Keratinocyte (primary cell): ENCODE measurements at regions not wholly inside any gene's neighbourhood (a gene's known extent, or its start where the extent isn't known, plus 50 kb on each side); places are given as distances from the start of the nearest gene placed in this dataset.

Experiments
- DNase-seq: peaks from one replicate; pipeline ENCODE4 v3.0.0-alpha.2; 2011; ENCODE audit warnings: low read depth, missing footprints, low spot score
- FAIRE-seq: peaks from 2 replicates; lab custom pipeline; 2011; peaks lifted over from hg19 to GRCh38; lab: Jason Lieb, UNC
- H2AFZ ChIP-seq: 2 replicates; pipeline ENCODE4 v1.6.0; 2012; ENCODE audit warnings: low read length, control low read depth, inconsistent platforms; ENCODE audit not compliant: control insufficient read depth
- H3K27ac ChIP-seq: 2 replicates; pipeline ENCODE4 v1.5.1; 2011; ENCODE audit warnings: low read length; ENCODE audit not compliant: control insufficient read depth, insufficient read depth
- H3K27me3 ChIP-seq: 3 replicates; pipeline ENCODE4 v1.6.0; 2011; ENCODE audit warnings: low read length; ENCODE audit not compliant: control insufficient read depth, insufficient read depth; ENCODE audit errors: extremely low read depth
- H3K36me3 ChIP-seq, 2 experiments: 2 replicates in 1 of 2; 3 replicates in 1 of 2; pipeline ENCODE4 v1.5.1; 2011; ENCODE audit warnings: low read length in 2 of 2, mild to moderate bottlenecking in 1 of 2; ENCODE audit not compliant: control insufficient read depth in 2 of 2, insufficient read depth in 2 of 2; ENCODE audit errors: extremely low read depth in 1 of 2
- H3K4me1 ChIP-seq: 3 replicates; pipeline ENCODE4 v1.5.1; 2011; ENCODE audit warnings: low read length; ENCODE audit not compliant: control insufficient read depth, insufficient read depth; ENCODE audit errors: extremely low read depth
- H3K4me2 ChIP-seq: 3 replicates; pipeline ENCODE4 v1.6.0; 2011; ENCODE audit warnings: low read depth, low read length; ENCODE audit not compliant: control insufficient read depth, insufficient read depth; ENCODE audit errors: extremely low read depth
- H3K4me3 ChIP-seq, 3 experiments: fragments of 200-600 bp in 1 of 3; sonication (generic) in 1 of 3; 2 replicates in 2 of 3; 3 replicates in 1 of 3; pipeline ENCODE4 v1.5.1; 2011 to 2016; ENCODE audit warnings: low read length in 3 of 3, mild to moderate bottlenecking in 3 of 3, control low read depth in 2 of 3, inconsistent platforms in 1 of 3, low read depth in 1 of 3, mixed read lengths in 1 of 3, mixed run types in 1 of 3, moderate library complexity in 1 of 3; ENCODE audit not compliant: control insufficient read depth in 2 of 3, insufficient read depth in 2 of 3; ENCODE audit errors: extremely low read depth in 1 of 3
- H3K79me2 ChIP-seq: 2 replicates; pipeline ENCODE4 v1.6.0; 2012; ENCODE audit warnings: low read length; ENCODE audit not compliant: control insufficient read depth, insufficient read depth
- H3K9ac ChIP-seq: 3 replicates; pipeline ENCODE4 v1.6.0; 2011; ENCODE audit warnings: low read length; ENCODE audit not compliant: control insufficient read depth, insufficient read depth; ENCODE audit errors: extremely low read depth
- H3K9me1 ChIP-seq: 3 replicates; pipeline ENCODE4 v1.6.0; 2011; ENCODE audit warnings: low read length; ENCODE audit not compliant: control insufficient read depth, insufficient read depth; ENCODE audit errors: extremely low read depth
- H3K9me3 ChIP-seq: 2 replicates; pipeline ENCODE4 v1.5.1; 2012; ENCODE audit warnings: low read depth, low read length; ENCODE audit not compliant: control insufficient read depth
- H4K20me1 ChIP-seq: 3 replicates; pipeline ENCODE4 v1.6.0; 2011; ENCODE audit warnings: low read length; ENCODE audit not compliant: control insufficient read depth, insufficient read depth; ENCODE audit errors: extremely low read depth
- EZH2 ChIP-seq: IDR thresholded peaks from one replicate; pipeline ENCODE4 v1.6.1; 2012; ENCODE audit warnings: inconsistent platforms, mild to moderate bottlenecking, low read length, moderate library complexity
- dilution Hi-C: fragments of 300-500 bp; cut with MboI; formaldehyde crosslinking; loops from one replicate; pipeline ENCODE4 v1.7.0; 2020; ENCODE audit warnings: low sequenced_read_pairs; ENCODE audit not compliant: extremely low pct_ligation_motif_present
- TF ChIP-seq, protein P1 (sequence below), 3 experiments: IDR thresholded peaks in 1 of 3; conservative IDR thresholded peaks in 1 of 3; optimal IDR thresholded peaks in 1 of 3; 2 replicates in 2 of 3; 3 replicates in 1 of 3; pipeline versions ENCODE3 to v1.5.1; 2011; ENCODE audit warnings: low read length in 3 of 3, mild to moderate bottlenecking in 3 of 3, moderate library complexity in 2 of 3, control low read depth in 1 of 3, inconsistent platforms in 1 of 3; ENCODE audit not compliant: insufficient read depth in 2 of 3; ENCODE audit errors: extremely low read depth in 1 of 3

DNA sequence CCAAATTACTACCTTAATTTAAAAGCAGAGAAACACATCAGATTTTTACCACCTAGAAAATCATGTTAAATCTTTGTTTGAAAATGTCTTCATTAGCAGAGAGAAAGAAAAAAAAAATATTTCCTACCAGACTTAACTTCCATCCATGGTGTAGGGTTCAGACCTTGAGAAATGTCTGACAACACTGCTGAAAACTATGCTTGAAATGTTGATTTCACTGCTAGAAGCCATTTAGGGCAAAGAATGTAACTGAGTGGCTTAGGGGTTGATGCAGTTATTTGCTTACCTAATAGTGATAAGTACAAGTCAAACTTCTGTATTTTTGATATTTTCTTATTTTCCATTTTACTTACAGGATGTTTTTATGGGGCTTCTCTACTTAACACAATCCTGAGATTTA, 495.6 kb upstream of the NEGR1 start:
- Histone ChIP-seq H3K4me1 (no peaks in the 10 kb centered on the region), H3K27ac (no peak overlapping the region), H3K4me2 (no peak overlapping the region), H3K4me3 (no peak overlapping the region), H3K9me1 (no peaks in the 10 kb centered on the region), H4K20me1 (no peaks in the 10 kb centered on the region), H2AFZ (no peak overlapping the region), H3K36me3 (no peaks in the 10 kb centered on the region), H3K9ac (no peak overlapping the region), H3K27me3 (no peaks in the 10 kb centered on the region), H3K9me3 (no peaks in the 10 kb centered on the region), H3K79me2 (no peaks in the 10 kb centered on the region)
- TF ChIP-seq, protein P1, sequence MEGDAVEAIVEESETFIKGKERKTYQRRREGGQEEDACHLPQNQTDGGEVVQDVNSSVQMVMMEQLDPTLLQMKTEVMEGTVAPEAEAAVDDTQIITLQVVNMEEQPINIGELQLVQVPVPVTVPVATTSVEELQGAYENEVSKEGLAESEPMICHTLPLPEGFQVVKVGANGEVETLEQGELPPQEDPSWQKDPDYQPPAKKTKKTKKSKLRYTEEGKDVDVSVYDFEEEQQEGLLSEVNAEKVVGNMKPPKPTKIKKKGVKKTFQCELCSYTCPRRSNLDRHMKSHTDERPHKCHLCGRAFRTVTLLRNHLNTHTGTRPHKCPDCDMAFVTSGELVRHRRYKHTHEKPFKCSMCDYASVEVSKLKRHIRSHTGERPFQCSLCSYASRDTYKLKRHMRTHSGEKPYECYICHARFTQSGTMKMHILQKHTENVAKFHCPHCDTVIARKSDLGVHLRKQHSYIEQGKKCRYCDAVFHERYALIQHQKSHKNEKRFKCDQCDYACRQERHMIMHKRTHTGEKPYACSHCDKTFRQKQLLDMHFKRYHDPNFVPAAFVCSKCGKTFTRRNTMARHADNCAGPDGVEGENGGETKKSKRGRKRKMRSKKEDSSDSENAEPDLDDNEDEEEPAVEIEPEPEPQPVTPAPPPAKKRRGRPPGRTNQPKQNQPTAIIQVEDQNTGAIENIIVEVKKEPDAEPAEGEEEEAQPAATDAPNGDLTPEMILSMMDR (optimal IDR thresholded peaks at IDR 0.05 in 1 of 3, IDR thresholded peaks at IDR 0.05 in 1 of 3, conservative IDR thresholded peaks at IDR 0.05 in 1 of 3; ENCODE audit: extremely low read depth in 1 of 3, insufficient read depth in 2 of 3, low read length in 3 of 3) = no peak
- TF ChIP-seq EZH2 = no peak
- FAIRE-seq (no peak), DNase-seq (no peak)
- dilution Hi-C loops = no loop called here

DNA sequence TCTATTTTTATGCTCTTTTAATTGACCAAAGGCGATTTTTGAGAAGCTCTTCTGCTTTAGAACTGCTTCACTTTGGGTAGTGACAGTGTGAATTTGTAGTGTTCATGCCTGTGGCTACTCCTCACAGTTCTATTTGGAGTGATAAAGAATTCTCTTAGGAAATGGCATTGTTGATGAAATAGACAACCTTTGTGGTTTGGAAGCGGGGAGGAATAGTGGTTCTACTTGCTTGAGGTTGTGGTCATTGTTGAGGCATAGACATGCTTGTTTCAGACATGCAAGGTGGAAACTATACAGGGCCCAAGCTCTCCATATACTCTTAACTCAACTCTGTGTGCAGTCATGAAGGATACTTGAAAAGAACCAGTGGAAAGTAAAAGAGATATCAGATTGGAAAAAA, 481.1 kb upstream of the NEGR1 start:
- no peak overlapping the region for H3K9ac ChIP-seq
- no peaks in the 10 kb centered on the region for H3K79me2 ChIP-seq
- H3K4me1 ChIP-seq = no peaks in the 10 kb centered on the region
- TF ChIP-seq, protein P1 (optimal IDR thresholded peaks at IDR 0.05 in 1 of 3, IDR thresholded peaks at IDR 0.05 in 1 of 3, conservative IDR thresholded peaks at IDR 0.05 in 1 of 3; ENCODE audit: extremely low read depth in 1 of 3, insufficient read depth in 2 of 3, low read length in 3 of 3) = no peak
- no peak for TF ChIP-seq EZH2
- DNase-seq (no peak), FAIRE-seq (no peak)
- no peaks in the 10 kb centered on the region for H3K36me3 ChIP-seq
- no peak overlapping the region for H3K4me3 ChIP-seq
- no peak overlapping the region for H3K4me2 ChIP-seq
- H2AFZ ChIP-seq = no peak overlapping the region
- dilution Hi-C loops = no loop called here
- no peaks in the 10 kb centered on the region for H3K27me3 ChIP-seq
- no peaks in the 10 kb centered on the region for H3K9me1 ChIP-seq
- no peaks in the 10 kb centered on the region for H4K20me1 ChIP-seq
- H3K27ac ChIP-seq = no peak overlapping the region
- no peaks in the 10 kb centered on the region for H3K9me3 ChIP-seq
